ENCODE measurements at regions not wholly inside any gene's neighbourhood (a gene's known extent, or its start where the extent isn't known, plus 50 kb on each side); places are given as distances from the start of the nearest gene placed in this dataset.

DNA sequence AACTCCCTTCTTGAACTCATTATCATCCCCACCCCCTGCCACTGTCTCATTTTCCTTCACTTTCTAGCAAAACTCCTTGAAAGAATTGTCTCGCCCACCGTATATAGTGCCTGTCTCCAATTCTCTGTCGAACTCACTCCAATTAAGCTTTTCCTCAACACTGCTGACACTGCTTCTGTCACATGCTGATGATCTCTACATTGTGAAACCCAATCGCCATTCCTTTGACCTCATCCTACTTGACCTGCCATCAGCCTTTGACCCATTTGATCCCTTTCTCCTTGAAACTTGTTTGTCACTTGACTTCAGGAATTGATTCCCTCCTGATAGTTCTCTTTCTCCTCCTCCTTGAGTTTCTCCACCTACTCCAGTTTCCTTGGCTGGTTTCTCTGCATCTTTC is 54.8 kb downstream of the CCDC71L start:
- no peak overlapping the region for H4K91ac ChIP-seq (ENCODE audit: low read depth, low read length)
- H3K4me1 ChIP-seq (ENCODE audit: control insufficient read depth in 1 of 2, insufficient read depth in 2 of 2, low read length in 2 of 2): no peaks in the 10 kb centered on the region
- no peaks in the 10 kb centered on the region for H3K36me3 ChIP-seq (ENCODE audit: control insufficient read depth in 1 of 2, insufficient read depth in 2 of 2, low read length in 2 of 2)
- no peak overlapping the region for H2BK5ac ChIP-seq (ENCODE audit: low read depth, low read length, poor library complexity)
- no peak overlapping the region for H2AFZ ChIP-seq (ENCODE audit: insufficient read depth, low read length, poor library complexity)
- peaks cover 2% of the 10 kb centered on the region for H3K9me3 ChIP-seq (ENCODE audit: insufficient read depth, low read depth, low read length)
- peaks cover 2% of the 10 kb centered on the region for H3K79me1 ChIP-seq (ENCODE audit: low read length)
- H3K27me3 ChIP-seq (ENCODE audit: insufficient read depth, low read length): no peaks in the 10 kb centered on the region
- H2BK120ac ChIP-seq (ENCODE audit: insufficient read depth, low read length, poor library complexity): no peak overlapping the region
- no peak overlapping the region for H3K4me2 ChIP-seq (ENCODE audit: low read length)
- H3K79me2 ChIP-seq (ENCODE audit: control insufficient read depth, insufficient read depth, low read length, poor library complexity): no peaks in the 10 kb centered on the region
- no peak overlapping the region for H2AK5ac ChIP-seq (ENCODE audit: low read length)
- no peak overlapping the region for H3K14ac ChIP-seq (ENCODE audit: low read length)
- no peak overlapping the region for H4K8ac ChIP-seq (ENCODE audit: low read depth, low read length)
- no peak overlapping the region for H3K4ac ChIP-seq (ENCODE audit: low read depth, low read length)
- H2BK12ac ChIP-seq (ENCODE audit: low read length): no peak overlapping the region
- no peak overlapping the region for H3K27ac ChIP-seq (ENCODE audit: low read depth, low read length)
- no peak for DNase-seq
- no peak overlapping the region for H3K23ac ChIP-seq (ENCODE audit: low read length)
- no peak overlapping the region for H3K18ac ChIP-seq (ENCODE audit: low read length)
- no peak overlapping the region for H4K12ac ChIP-seq (ENCODE audit: low read depth, low read length)
- no CpG with 5 or more reads among the region's 4 CpGs for WGBS (ENCODE audit: extremely low coverage, insufficient coverage, insufficient read length)
- H3K9ac ChIP-seq (ENCODE audit: low read length): no peak overlapping the region
- no peak overlapping the region for H3K4me3 ChIP-seq (ENCODE audit: low read depth, low read length)

- no peak overlapping the region for H4K91ac ChIP-seq (ENCODE audit: low read depth, low read length)
- H4K12ac ChIP-seq (ENCODE audit: low read depth, low read length): no peak overlapping the region
- no peak overlapping the region for H3K27ac ChIP-seq (ENCODE audit: low read depth, low read length)
- H3K23ac ChIP-seq (ENCODE audit: low read length): no peak overlapping the region
- H2BK120ac ChIP-seq (ENCODE audit: insufficient read depth, low read length, poor library complexity): no peak overlapping the region
- no peaks in the 10 kb centered on the region for H3K4me1 ChIP-seq (ENCODE audit: control insufficient read depth in 1 of 2, insufficient read depth in 2 of 2, low read length in 2 of 2)
- H2BK5ac ChIP-seq (ENCODE audit: low read depth, low read length, poor library complexity): no peak overlapping the region
- H3K36me3 ChIP-seq (ENCODE audit: control insufficient read depth in 1 of 2, insufficient read depth in 2 of 2, low read length in 2 of 2): no peaks in the 10 kb centered on the region
- no peak overlapping the region for H4K8ac ChIP-seq (ENCODE audit: low read depth, low read length)
- no peak overlapping the region for H3K4ac ChIP-seq (ENCODE audit: low read depth, low read length)
- no peak overlapping the region for H3K4me2 ChIP-seq (ENCODE audit: low read length)
- H3K79me2 ChIP-seq (ENCODE audit: control insufficient read depth, insufficient read depth, low read length, poor library complexity): no peaks in the 10 kb centered on the region
- H3K18ac ChIP-seq (ENCODE audit: low read length): no peak overlapping the region
- H3K4me3 ChIP-seq (ENCODE audit: low read depth, low read length): no peak overlapping the region
- H3K9me3 ChIP-seq (ENCODE audit: insufficient read depth, low read depth, low read length): peaks cover 2% of the 10 kb centered on the region
- no peaks in the 10 kb centered on the region for H3K27me3 ChIP-seq (ENCODE audit: insufficient read depth, low read length)
- no peak overlapping the region for H2AFZ ChIP-seq (ENCODE audit: insufficient read depth, low read length, poor library complexity)
- H3K14ac ChIP-seq (ENCODE audit: low read length): no peak overlapping the region
- H3K9ac ChIP-seq (ENCODE audit: low read length): no peak overlapping the region
- no CpG with 5 or more reads among the region's 3 CpGs for WGBS (ENCODE audit: extremely low coverage, insufficient coverage, insufficient read length)
- no peak for DNase-seq
- H2BK12ac ChIP-seq (ENCODE audit: low read length): no peak overlapping the region
- peaks cover 2% of the 10 kb centered on the region for H3K79me1 ChIP-seq (ENCODE audit: low read length)
- H2AK5ac ChIP-seq (ENCODE audit: low read length): no peak overlapping the region
Observed at GRCh38 chr7:106604971-106605370, 56.0 kb downstream of the CCDC71L start.

DNA sequence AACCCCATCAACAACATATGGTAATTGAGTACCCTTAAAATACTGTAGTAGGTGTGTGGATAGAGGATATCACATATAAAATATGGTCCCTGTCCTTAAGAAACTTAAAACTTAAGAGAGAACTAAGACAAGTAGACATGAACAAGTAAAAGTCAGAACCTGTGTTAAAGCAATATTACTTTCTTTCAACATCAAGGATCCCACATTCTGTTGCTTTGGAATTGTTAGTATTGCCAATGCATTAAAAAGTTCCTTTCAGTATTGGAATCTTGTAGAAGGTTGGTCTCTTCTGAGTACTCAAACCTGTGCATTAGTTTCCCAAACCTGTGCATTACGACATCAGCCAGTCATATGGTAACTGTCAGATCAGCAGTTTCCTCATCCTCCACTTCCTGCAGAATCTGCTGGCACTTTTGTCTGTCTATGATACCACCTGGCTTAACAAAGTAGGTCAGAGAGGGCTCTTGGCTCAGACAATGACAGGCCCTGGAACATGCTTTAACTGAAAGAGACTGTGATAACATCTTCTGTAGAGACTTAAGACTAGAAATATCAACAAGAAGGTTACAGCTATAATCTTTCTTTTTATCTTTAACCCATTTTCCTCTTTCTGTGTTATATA is 56.5 kb downstream of the CCDC71L start:
- Histone ChIP-seq H3K23ac (ENCODE audit: low read length) (no peak overlapping the region), H4K8ac (ENCODE audit: low read depth, low read length) (no peak overlapping the region), H3K4ac (ENCODE audit: low read depth, low read length) (no peak overlapping the region), H3K79me2 (ENCODE audit: control insufficient read depth, insufficient read depth, low read length, poor library complexity) (no peaks in the 10 kb centered on the region), H3K4me1 (ENCODE audit: control insufficient read depth in 1 of 2, insufficient read depth in 2 of 2, low read length in 2 of 2) (no peaks in the 10 kb centered on the region), H3K27ac (ENCODE audit: low read depth, low read length) (no peak overlapping the region), H3K4me2 (ENCODE audit: low read length) (no peak overlapping the region), H2BK120ac (ENCODE audit: insufficient read depth, low read length, poor library complexity) (no peak overlapping the region), H3K9ac (ENCODE audit: low read length) (no peak overlapping the region), H4K91ac (ENCODE audit: low read depth, low read length) (no peak overlapping the region), H3K4me3 (ENCODE audit: low read depth, low read length) (no peak overlapping the region), H3K36me3 (ENCODE audit: control insufficient read depth in 1 of 2, insufficient read depth in 2 of 2, low read length in 2 of 2) (no peaks in the 10 kb centered on the region), H2AK5ac (ENCODE audit: low read length) (no peak overlapping the region), H3K14ac (ENCODE audit: low read length) (no peak overlapping the region), H3K9me3 (ENCODE audit: insufficient read depth, low read depth, low read length) (peaks cover 2% of the 10 kb centered on the region), H2AFZ (ENCODE audit: insufficient read depth, low read length, poor library complexity) (no peak overlapping the region), H3K79me1 (ENCODE audit: low read length) (peaks cover 2% of the 10 kb centered on the region), H2BK5ac (ENCODE audit: low read depth, low read length, poor library complexity) (no peak overlapping the region), H2BK12ac (ENCODE audit: low read length) (no peak overlapping the region), H4K12ac (ENCODE audit: low read depth, low read length) (no peak overlapping the region), H3K27me3 (ENCODE audit: insufficient read depth, low read length) (no peaks in the 10 kb centered on the region), H3K18ac (ENCODE audit: low read length) (no peak overlapping the region)
- WGBS (ENCODE audit: extremely low coverage, insufficient coverage, insufficient read length): no CpG with 5 or more reads among the region's 1 CpG
- peak; percentile 82 to 92 for DNase-seq

- Histone ChIP-seq H3K27ac (ENCODE audit: low read depth, low read length) (no peak overlapping the region), H2BK12ac (ENCODE audit: low read length) (no peak overlapping the region), H2AFZ (ENCODE audit: insufficient read depth, low read length, poor library complexity) (no peak overlapping the region), H3K4me1 (ENCODE audit: control insufficient read depth in 1 of 2, insufficient read depth in 2 of 2, low read length in 2 of 2) (no peaks in the 10 kb centered on the region), H3K23ac (ENCODE audit: low read length) (no peak overlapping the region), H3K79me1 (ENCODE audit: low read length) (peaks cover 2% of the 10 kb centered on the region), H3K79me2 (ENCODE audit: control insufficient read depth, insufficient read depth, low read length, poor library complexity) (no peaks in the 10 kb centered on the region), H3K14ac (ENCODE audit: low read length) (no peak overlapping the region), H3K18ac (ENCODE audit: low read length) (no peak overlapping the region), H3K9me3 (ENCODE audit: insufficient read depth, low read depth, low read length) (peaks cover 2% of the 10 kb centered on the region), H3K27me3 (ENCODE audit: insufficient read depth, low read length) (no peaks in the 10 kb centered on the region), H3K36me3 (ENCODE audit: control insufficient read depth in 1 of 2, insufficient read depth in 2 of 2, low read length in 2 of 2) (no peaks in the 10 kb centered on the region), H3K4me2 (ENCODE audit: low read length) (no peak overlapping the region), H4K8ac (ENCODE audit: low read depth, low read length) (no peak overlapping the region), H4K12ac (ENCODE audit: low read depth, low read length) (no peak overlapping the region), H4K91ac (ENCODE audit: low read depth, low read length) (no peak overlapping the region), H3K4me3 (ENCODE audit: low read depth, low read length) (no peak overlapping the region), H3K4ac (ENCODE audit: low read depth, low read length) (no peak overlapping the region), H3K9ac (ENCODE audit: low read length) (no peak overlapping the region), H2BK120ac (ENCODE audit: insufficient read depth, low read length, poor library complexity) (no peak overlapping the region), H2BK5ac (ENCODE audit: low read depth, low read length, poor library complexity) (no peak overlapping the region), H2AK5ac (ENCODE audit: low read length) (no peak overlapping the region)
- WGBS (ENCODE audit: extremely low coverage, insufficient coverage, insufficient read length): no CpG with 5 or more reads among the region's 4 CpGs
- no peak for DNase-seq
Observed at GRCh38 chr7:106603346-106603745, 57.6 kb downstream of the CCDC71L start.
